C4-2B (cell line): ENCODE measurements at regions not wholly inside any gene's neighbourhood (a gene's known extent, or its start where the extent isn't known, plus 50 kb on each side); places are given as distances from the start of the nearest gene placed in this dataset.

Experiments
- ZFX ChIP-seq: fragments of 450-650 bp; IDR thresholded peaks from 2 replicates; pipeline ENCODE4 v1.6.1; 2017
- TF ChIP-seq, protein P1 (sequence below): fragments of 450-650 bp; conservative IDR thresholded peaks from 2 replicates; pipeline ENCODE4 v1.5.1; 2017; ENCODE audit warnings: mild to moderate bottlenecking

DNA sequence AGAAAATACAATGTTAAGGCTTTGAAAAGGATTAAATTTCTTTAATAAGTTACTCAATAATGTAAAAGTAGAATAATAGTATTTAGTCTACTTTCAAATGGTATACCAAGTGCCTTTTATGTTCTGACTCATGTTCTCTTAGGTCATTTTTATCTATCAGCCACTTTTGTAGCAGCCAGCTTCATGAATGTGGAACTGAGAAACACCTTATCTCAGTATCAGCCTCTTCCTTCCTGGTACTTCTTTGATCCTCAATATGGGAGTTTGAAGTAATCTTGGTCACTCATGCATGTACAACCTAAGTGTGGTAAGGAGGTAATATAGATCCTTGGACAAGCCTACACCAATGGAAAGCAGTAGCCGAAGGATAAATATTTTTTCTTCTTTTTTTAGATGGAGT lies 180.4 kb upstream of the NRXN1 start:
- TF ChIP-seq, protein P1, sequence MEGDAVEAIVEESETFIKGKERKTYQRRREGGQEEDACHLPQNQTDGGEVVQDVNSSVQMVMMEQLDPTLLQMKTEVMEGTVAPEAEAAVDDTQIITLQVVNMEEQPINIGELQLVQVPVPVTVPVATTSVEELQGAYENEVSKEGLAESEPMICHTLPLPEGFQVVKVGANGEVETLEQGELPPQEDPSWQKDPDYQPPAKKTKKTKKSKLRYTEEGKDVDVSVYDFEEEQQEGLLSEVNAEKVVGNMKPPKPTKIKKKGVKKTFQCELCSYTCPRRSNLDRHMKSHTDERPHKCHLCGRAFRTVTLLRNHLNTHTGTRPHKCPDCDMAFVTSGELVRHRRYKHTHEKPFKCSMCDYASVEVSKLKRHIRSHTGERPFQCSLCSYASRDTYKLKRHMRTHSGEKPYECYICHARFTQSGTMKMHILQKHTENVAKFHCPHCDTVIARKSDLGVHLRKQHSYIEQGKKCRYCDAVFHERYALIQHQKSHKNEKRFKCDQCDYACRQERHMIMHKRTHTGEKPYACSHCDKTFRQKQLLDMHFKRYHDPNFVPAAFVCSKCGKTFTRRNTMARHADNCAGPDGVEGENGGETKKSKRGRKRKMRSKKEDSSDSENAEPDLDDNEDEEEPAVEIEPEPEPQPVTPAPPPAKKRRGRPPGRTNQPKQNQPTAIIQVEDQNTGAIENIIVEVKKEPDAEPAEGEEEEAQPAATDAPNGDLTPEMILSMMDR, result no peak
- TF ChIP-seq ZFX, result no peak
